COR-L47 (cell line): ENCODE measurements at regions not wholly inside any gene's neighbourhood (a gene's known extent, or its start where the extent isn't known, plus 50 kb on each side); places are given as distances from the start of the nearest gene placed in this dataset.

Source experiments
- DNase-seq: peaks from one replicate; lab custom pipeline; 2025; lab: John Stamatoyannopoulos, UW

GRCh38 chr14:56501909-56502530 lies 77.6 kb upstream of the TMEM260 start:
- no peak for DNase-seq

GRCh38 chr14:56505361-56505760 lies 74.2 kb upstream of the TMEM260 start:
- DNase-seq = no peak

- DNase-seq = no peak
Measured at GRCh38 chr14:56512521-56512920, 67.1 kb upstream of the TMEM260 start.

- DNase-seq = no peak
Measured at GRCh38 chr14:56514663-56515371, 64.8 kb upstream of the TMEM260 start.

GRCh38 chr14:56515739-56516138 lies 63.9 kb upstream of the TMEM260 start:
- DNase-seq = no peak

GRCh38 chr14:56522403-56522802 lies 57.2 kb upstream of the TMEM260 start:
- no peak for DNase-seq

- no peak for DNase-seq
Measured at GRCh38 chr14:56524971-56525677, 54.5 kb upstream of the TMEM260 start.

- DNase-seq = no peak
Measured at GRCh38 chr14:56528927-56529326, 50.7 kb upstream of the TMEM260 start.
